SU-DHL-6 (cell line): ENCODE measurements at regions not wholly inside any gene's neighbourhood (a gene's known extent, or its start where the extent isn't known, plus 50 kb on each side); places are given as distances from the start of the nearest gene placed in this dataset.

Experiments
- CTCF ChIP-seq: fragments of 200-600 bp; sonication (generic); IDR thresholded peaks from one replicate; pipeline ENCODE4 v1.5.1; 2017; ENCODE audit warnings: antibody characterized with exemption, mild to moderate bottlenecking, low read length, moderate library complexity; ENCODE audit not compliant: insufficient read depth, poor library complexity, severe bottlenecking
- EZH2phosphoT487 ChIP-seq: fragments of 200-600 bp; sonication (generic), shearing (Covaris generic); conservative IDR thresholded peaks from 2 replicates; pipeline ENCODE4 v1.6.1; 2018; ENCODE audit warnings: mild to moderate bottlenecking, antibody characterized with exemption, low read length, moderate library complexity, mixed read lengths

- no peak for TF ChIP-seq CTCF
- no peak for TF ChIP-seq EZH2phosphoT487
Observed at GRCh38 chr3:163817015-163817414, 1261.3 kb downstream of the SI start.
